ENCODE measurements at regions not wholly inside any gene's neighbourhood (a gene's known extent, or its start where the extent isn't known, plus 50 kb on each side); places are given as distances from the start of the nearest gene placed in this dataset.

- no peaks in the 10 kb centered on the region for H4K20me1 ChIP-seq (replicated peaks; ENCODE audit: insufficient read depth)
- ATAC-seq (no peak), DNase-seq (ENCODE audit: low spot score) (no peak)
- no peak for TF ChIP-seq EZH2 (IDR thresholded peaks at IDR 0.05; ENCODE audit: low read depth, unreplicated experiment)
- no peak for TF ChIP-seq ZNF331 (CRISPR knock-in tag; IDR thresholded peaks at IDR 0.05; ENCODE audit: low read depth)
- H3K4me3 ChIP-seq, result no peak overlapping the region
- no peak overlapping the region for H3K27ac ChIP-seq (ENCODE audit: low read depth)
- Mint-ChIP-seq H3K27ac (no peak overlapping the region), H3K36me3 (ENCODE audit: low read depth) (no peaks in the 10 kb centered on the region; the same call in 2 of the 3 replicates), H3K4me3 (no peak overlapping the region), H3K4me1 (no peaks in the 10 kb centered on the region), H3K27me3 (ENCODE audit: insufficient read depth, low read depth, poor library complexity) (no peaks in the 10 kb centered on the region), H3K9me3 (no peaks in the 10 kb centered on the region; the same call in 2 of the 3 replicates)
- no peaks in the 10 kb centered on the region for H3K36me3 ChIP-seq (ENCODE audit: insufficient read depth)
- no peak overlapping the region for H3K4me2 ChIP-seq
- no peaks in the 10 kb centered on the region for H3K9me2 ChIP-seq (ENCODE audit: insufficient read depth)
- no peaks in the 10 kb centered on the region for H3K79me2 ChIP-seq (replicated peaks; ENCODE audit: insufficient read depth)
- H3F3A ChIP-seq (replicated peaks; ENCODE audit: low read depth), result no peaks in the 10 kb centered on the region
- no peaks in the 10 kb centered on the region for H3K27me3 ChIP-seq (ENCODE audit: insufficient read depth)
- no peaks in the 10 kb centered on the region for H3K4me1 ChIP-seq (ENCODE audit: insufficient read depth)
- H2AFZ ChIP-seq, result no peak overlapping the region
These were observed 647.0 kb upstream of the CFAP20DC start for GRCh38 chr3:59696783-59697182.

DNA sequence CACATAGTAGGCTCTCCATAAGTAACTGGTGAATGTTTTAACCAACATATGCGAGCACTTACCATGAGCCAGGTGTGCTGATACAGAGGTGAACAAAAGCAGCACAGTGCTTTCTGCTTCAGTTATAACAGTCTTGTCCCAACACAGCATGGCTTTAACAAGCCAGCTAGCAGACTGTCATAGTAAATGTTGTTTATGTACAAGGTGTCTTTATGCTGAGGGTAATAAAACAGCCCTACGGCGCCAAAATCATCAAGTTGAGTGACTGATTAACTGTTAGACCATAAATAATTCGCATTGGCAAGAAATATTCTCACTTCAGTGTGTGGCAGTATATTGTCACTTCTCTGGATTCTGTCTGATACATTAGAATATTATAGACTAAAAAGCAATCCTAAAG, 646.0 kb upstream of the CFAP20DC start:
- H3K9me2 ChIP-seq (ENCODE audit: insufficient read depth), result no peaks in the 10 kb centered on the region
- H3K27ac ChIP-seq (ENCODE audit: low read depth), result no peak overlapping the region
- no peaks in the 10 kb centered on the region for H3F3A ChIP-seq (replicated peaks; ENCODE audit: low read depth)
- no peaks in the 10 kb centered on the region for H3K4me1 ChIP-seq (ENCODE audit: insufficient read depth)
- H3K4me2 ChIP-seq, result no peak overlapping the region
- Mint-ChIP-seq H3K4me1 (no peaks in the 10 kb centered on the region), H3K4me3 (no peak overlapping the region), H3K9me3 (no peaks in the 10 kb centered on the region; the same call in 2 of the 3 replicates), H3K36me3 (ENCODE audit: low read depth) (no peaks in the 10 kb centered on the region; the same call in 2 of the 3 replicates), H3K27ac (no peak overlapping the region), H3K27me3 (ENCODE audit: insufficient read depth, low read depth, poor library complexity) (no peaks in the 10 kb centered on the region)
- no peaks in the 10 kb centered on the region for H3K79me2 ChIP-seq (replicated peaks; ENCODE audit: insufficient read depth)
- no peak overlapping the region for H2AFZ ChIP-seq
- no peaks in the 10 kb centered on the region for H4K20me1 ChIP-seq (replicated peaks; ENCODE audit: insufficient read depth)
- no peak for DNase-seq (ENCODE audit: low spot score)
- no peaks in the 10 kb centered on the region for H3K27me3 ChIP-seq (ENCODE audit: insufficient read depth)
- ATAC-seq, result no peak
- no peaks in the 10 kb centered on the region for H3K36me3 ChIP-seq (ENCODE audit: insufficient read depth)
- H3K4me3 ChIP-seq, result no peak overlapping the region
- TF ChIP-seq REST (IDR thresholded peaks at IDR 0.05; ENCODE audit: unreplicated experiment) (no peak), NANOG (IDR thresholded peaks at IDR 0.05; ENCODE audit: borderline replicate concordance) (no peak), STAT1 (IDR thresholded peaks at IDR 0.05; ENCODE audit: unreplicated experiment) (no peak), CREB1 (CRISPR knock-in tag; IDR thresholded peaks at IDR 0.05; ENCODE audit: low read depth) (no peak), ETS1 (IDR thresholded peaks at IDR 0.05) (no peak), POLR2AphosphoS5 (IDR thresholded peaks at IDR 0.05; ENCODE audit: low read depth) (no peak), ZNF331 (CRISPR knock-in tag; IDR thresholded peaks at IDR 0.05; ENCODE audit: low read depth) (no peak)
- TF ChIP-seq, protein P1, sequence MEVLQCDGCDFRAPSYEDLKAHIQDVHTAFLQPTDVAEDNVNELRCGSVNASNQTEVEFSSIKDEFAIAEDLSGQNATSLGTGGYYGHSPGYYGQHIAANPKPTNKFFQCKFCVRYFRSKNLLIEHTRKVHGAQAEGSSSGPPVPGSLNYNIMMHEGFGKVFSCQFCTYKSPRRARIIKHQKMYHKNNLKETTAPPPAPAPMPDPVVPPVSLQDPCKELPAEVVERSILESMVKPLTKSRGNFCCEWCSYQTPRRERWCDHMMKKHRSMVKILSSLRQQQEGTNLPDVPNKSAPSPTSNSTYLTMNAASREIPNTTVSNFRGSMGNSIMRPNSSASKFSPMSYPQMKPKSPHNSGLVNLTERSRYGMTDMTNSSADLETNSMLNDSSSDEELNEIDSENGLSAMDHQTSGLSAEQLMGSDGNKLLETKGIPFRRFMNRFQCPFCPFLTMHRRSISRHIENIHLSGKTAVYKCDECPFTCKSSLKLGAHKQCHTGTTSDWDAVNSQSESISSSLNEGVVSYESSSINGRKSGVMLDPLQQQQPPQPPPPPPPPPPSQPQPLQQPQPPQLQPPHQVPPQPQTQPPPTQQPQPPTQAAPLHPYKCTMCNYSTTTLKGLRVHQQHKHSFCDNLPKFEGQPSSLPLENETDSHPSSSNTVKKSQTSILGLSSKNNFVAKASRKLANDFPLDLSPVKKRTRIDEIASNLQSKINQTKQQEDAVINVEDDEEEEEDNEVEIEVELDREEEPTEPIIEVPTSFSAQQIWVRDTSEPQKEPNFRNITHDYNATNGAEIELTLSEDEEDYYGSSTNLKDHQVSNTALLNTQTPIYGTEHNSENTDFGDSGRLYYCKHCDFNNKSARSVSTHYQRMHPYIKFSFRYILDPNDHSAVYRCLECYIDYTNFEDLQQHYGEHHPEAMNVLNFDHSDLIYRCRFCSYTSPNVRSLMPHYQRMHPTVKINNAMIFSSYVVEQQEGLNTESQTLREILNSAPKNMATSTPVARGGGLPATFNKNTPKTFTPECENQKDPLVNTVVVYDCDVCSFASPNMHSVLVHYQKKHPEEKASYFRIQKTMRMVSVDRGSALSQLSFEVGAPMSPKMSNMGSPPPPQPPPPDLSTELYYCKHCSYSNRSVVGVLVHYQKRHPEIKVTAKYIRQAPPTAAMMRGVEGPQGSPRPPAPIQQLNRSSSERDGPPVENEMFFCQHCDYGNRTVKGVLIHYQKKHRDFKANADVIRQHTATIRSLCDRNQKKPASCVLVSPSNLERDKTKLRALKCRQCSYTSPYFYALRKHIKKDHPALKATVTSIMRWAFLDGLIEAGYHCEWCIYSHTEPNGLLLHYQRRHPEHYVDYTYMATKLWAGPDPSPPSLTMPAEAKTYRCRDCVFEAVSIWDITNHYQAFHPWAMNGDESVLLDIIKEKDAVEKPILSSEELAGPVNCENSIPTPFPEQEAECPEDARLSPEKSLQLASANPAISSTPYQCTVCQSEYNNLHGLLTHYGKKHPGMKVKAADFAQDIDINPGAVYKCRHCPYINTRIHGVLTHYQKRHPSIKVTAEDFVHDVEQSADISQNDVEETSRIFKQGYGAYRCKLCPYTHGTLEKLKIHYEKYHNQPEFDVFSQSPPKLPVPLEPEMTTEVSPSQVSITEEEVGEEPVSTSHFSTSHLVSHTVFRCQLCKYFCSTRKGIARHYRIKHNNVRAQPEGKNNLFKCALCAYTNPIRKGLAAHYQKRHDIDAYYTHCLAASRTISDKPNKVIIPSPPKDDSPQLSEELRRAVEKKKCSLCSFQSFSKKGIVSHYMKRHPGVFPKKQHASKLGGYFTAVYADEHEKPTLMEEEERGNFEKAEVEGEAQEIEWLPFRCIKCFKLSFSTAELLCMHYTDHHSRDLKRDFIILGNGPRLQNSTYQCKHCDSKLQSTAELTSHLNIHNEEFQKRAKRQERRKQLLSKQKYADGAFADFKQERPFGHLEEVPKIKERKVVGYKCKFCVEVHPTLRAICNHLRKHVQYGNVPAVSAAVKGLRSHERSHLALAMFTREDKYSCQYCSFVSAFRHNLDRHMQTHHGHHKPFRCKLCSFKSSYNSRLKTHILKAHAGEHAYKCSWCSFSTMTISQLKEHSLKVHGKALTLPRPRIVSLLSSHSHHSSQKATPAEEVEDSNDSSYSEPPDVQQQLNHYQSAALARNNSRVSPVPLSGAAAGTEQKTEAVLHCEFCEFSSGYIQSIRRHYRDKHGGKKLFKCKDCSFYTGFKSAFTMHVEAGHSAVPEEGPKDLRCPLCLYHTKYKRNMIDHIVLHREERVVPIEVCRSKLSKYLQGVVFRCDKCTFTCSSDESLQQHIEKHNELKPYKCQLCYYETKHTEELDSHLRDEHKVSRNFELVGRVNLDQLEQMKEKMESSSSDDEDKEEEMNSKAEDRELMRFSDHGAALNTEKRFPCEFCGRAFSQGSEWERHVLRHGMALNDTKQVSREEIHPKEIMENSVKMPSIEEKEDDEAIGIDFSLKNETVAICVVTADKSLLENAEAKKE (CRISPR knock-in tag; IDR thresholded peaks at IDR 0.05), result no peak
- TF ChIP-seq, protein P2, sequence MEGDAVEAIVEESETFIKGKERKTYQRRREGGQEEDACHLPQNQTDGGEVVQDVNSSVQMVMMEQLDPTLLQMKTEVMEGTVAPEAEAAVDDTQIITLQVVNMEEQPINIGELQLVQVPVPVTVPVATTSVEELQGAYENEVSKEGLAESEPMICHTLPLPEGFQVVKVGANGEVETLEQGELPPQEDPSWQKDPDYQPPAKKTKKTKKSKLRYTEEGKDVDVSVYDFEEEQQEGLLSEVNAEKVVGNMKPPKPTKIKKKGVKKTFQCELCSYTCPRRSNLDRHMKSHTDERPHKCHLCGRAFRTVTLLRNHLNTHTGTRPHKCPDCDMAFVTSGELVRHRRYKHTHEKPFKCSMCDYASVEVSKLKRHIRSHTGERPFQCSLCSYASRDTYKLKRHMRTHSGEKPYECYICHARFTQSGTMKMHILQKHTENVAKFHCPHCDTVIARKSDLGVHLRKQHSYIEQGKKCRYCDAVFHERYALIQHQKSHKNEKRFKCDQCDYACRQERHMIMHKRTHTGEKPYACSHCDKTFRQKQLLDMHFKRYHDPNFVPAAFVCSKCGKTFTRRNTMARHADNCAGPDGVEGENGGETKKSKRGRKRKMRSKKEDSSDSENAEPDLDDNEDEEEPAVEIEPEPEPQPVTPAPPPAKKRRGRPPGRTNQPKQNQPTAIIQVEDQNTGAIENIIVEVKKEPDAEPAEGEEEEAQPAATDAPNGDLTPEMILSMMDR (conservative IDR thresholded peaks at IDR 0.05; ENCODE audit: low read depth in 2 of 2), result no peak
